DOHH2 (cell line): ENCODE measurements at regions not wholly inside any gene's neighbourhood (a gene's known extent, or its start where the extent isn't known, plus 50 kb on each side); places are given as distances from the start of the nearest gene placed in this dataset.

Experiments used
- EZH2phosphoT487 ChIP-seq: fragments of 200-600 bp; sonication (generic); IDR thresholded peaks from 2 replicates; pipeline ENCODE4 v1.6.1; 2017; ENCODE audit warnings: borderline replicate concordance, mild to moderate bottlenecking, antibody characterized with exemption, low read length, moderate library complexity, mixed read lengths
- TF ChIP-seq, protein P1 (sequence below): fragments of 200-600 bp; sonication (generic); IDR thresholded peaks from one replicate; pipeline ENCODE4 v1.5.1; 2014; ENCODE audit warnings: antibody characterized with exemption, mild to moderate bottlenecking, low read depth, low read length; ENCODE audit not compliant: poor library complexity, severe bottlenecking

DNA sequence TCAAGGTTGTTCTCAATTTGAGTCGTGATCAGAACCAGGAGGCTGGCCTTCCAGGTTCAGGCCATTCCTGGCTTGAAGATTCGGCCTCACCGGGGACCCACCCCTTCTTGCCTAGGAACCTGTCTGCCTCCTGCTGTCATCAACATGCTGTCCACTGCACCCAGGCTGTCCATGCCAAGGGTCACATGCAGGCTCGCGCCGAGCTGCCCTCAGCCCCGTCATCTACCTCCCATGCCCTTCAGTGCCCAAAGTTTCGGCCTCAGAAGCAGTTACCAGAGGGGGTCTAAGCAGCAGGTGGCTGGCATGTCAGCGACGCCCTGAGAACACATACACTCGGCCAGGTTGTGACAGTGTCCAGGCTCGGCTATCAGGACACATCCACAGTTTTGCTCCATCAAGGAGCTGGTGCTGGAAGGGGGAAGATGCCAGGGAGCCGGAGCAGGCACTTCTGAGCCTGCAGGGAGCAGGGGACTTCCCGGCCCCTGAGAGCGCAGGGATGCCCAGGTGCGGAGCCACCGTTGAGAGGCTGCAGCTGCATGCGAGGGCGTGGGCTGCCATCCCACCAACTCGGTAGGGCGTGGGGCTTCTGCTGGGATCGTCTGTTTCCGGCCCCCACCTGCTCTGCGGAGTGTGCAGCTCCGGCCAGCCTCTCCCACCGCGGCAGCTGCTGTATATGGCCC is 590.9 kb upstream of the SLITRK5 start:
- TF ChIP-seq, protein P1, sequence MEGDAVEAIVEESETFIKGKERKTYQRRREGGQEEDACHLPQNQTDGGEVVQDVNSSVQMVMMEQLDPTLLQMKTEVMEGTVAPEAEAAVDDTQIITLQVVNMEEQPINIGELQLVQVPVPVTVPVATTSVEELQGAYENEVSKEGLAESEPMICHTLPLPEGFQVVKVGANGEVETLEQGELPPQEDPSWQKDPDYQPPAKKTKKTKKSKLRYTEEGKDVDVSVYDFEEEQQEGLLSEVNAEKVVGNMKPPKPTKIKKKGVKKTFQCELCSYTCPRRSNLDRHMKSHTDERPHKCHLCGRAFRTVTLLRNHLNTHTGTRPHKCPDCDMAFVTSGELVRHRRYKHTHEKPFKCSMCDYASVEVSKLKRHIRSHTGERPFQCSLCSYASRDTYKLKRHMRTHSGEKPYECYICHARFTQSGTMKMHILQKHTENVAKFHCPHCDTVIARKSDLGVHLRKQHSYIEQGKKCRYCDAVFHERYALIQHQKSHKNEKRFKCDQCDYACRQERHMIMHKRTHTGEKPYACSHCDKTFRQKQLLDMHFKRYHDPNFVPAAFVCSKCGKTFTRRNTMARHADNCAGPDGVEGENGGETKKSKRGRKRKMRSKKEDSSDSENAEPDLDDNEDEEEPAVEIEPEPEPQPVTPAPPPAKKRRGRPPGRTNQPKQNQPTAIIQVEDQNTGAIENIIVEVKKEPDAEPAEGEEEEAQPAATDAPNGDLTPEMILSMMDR = no peak
- TF ChIP-seq EZH2phosphoT487 = no peak
